BLaER1 treated with 17β-estradiol and CSF1 and Interleukin-3, amounts not matched to agents 10 nM and 100 nM (cell line): ENCODE measurements at regions not wholly inside any gene's neighbourhood (a gene's known extent, or its start where the extent isn't known, plus 50 kb on each side); places are given as distances from the start of the nearest gene placed in this dataset.

Source experiments
- H3K27ac ChIP-seq, 11 experiments: shearing (Covaris generic); formaldehyde crosslinking; 2 replicates each; pipeline ENCODE4 v1.8.1; 2022
- H3K27me3 ChIP-seq, 11 experiments: shearing (Covaris generic); formaldehyde crosslinking; 2 replicates each; pipeline ENCODE4 v1.8.1; 2022
- H3K36me3 ChIP-seq, 11 experiments: shearing (Covaris generic); formaldehyde crosslinking; 2 replicates each; pipeline ENCODE4 v1.8.1; 2022
- H3K4me1 ChIP-seq, 10 experiments: shearing (Covaris generic); formaldehyde crosslinking; 2 replicates each; pipeline ENCODE4 v1.8.1; 2022
- H3K4me2 ChIP-seq, 11 experiments: shearing (Covaris generic); formaldehyde crosslinking; 2 replicates each; pipeline ENCODE4 v1.8.1; 2022
- H3K4me3 ChIP-seq, 10 experiments: shearing (Covaris generic); formaldehyde crosslinking; 2 replicates each; pipeline ENCODE4 v1.8.1; 2022
- H3K9ac ChIP-seq, 11 experiments: shearing (Covaris generic); formaldehyde crosslinking; 2 replicates each; pipeline ENCODE4 v1.8.1; 2022
- H3K9me3 ChIP-seq, 11 experiments: shearing (Covaris generic); formaldehyde crosslinking; replicated peaks in 1 of 11; 2 replicates each; pipeline ENCODE4 v1.8.1; 2022
- H4K20me1 ChIP-seq, 11 experiments: shearing (Covaris generic); formaldehyde crosslinking; 2 replicates each; pipeline ENCODE4 v1.8.1; 2022
- Cebpa-rat ChIP-seq, 11 experiments: shearing (Covaris generic); IDR thresholded peaks; 2 replicates each; pipeline ENCODE4 v1.8.1; 2022

DNA sequence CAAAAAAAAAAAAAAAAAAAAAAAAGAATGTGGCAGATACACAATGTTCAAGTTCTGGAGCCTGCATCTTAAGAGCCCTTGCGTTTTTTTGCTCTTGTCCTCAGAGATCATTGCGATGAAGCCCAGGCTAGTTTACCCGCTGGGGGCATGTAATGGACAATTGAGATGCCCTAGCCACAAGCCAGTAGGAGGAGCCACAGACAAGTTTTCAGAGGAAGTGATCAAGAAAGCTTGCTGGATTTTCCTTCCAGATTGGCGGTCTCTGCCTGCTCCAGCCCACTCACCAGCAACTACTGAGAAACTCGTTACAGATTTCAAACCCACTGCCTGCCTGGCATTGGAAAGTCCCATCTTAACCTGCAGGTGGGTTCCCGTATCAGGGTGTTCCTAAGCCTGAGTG is 192.1 kb upstream of the EOMES start:
- Histone ChIP-seq H3K36me3 (no peaks in the 10 kb centered on the region), H3K27me3 (no peaks in the 10 kb centered on the region), H3K9ac (no peak overlapping the region), H3K4me2 (no peak overlapping the region), H3K4me1 (no peaks in the 10 kb centered on the region), H3K4me3 (no peak overlapping the region), H3K27ac (no peak overlapping the region), H4K20me1 (no peaks in the 10 kb centered on the region), H3K9me3 (no peaks in the 10 kb centered on the region)
- no peak for TF ChIP-seq Cebpa-rat (IDR thresholded peaks at IDR 0.05)

DNA sequence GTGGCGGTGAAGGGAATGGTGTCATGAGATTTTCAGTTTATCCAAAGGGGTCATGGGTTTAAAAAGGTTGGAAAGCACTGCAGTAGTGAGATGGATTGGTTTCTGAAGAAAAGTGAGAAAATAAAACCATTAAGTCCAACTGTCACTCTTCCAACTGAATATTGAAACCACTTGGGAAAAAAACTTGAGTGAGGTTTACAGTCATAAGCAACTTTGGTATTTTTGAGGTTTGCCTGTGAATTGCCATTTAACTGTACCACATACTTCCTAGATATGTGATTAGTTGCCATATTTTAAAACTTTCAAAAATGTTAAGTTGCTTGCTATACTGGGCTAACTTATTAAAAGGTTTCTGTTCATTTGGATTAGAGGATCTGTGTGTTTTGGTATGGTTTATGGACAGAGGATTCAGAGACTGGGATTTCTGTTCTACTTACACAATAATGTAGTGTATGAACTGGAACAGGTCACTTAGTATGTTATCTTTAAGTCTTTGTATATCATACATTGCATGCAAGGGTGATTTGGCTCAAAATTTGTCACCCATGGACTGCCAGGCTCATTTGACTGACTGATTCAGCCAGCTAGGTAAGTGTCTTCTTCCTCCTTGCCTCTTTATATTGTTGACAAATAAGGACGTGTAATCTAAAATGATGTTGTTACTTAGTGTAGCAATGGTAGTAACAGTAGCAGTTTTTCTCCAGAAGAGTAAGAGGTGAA is 201.4 kb upstream of the EOMES start:
- TF ChIP-seq Cebpa-rat (IDR thresholded peaks at IDR 0.05), result no peak
- no peaks in the 10 kb centered on the region for H3K9me3 ChIP-seq
- H3K4me2 ChIP-seq, result no peak overlapping the region
- no peaks in the 10 kb centered on the region for H3K27me3 ChIP-seq
- no peaks in the 10 kb centered on the region for H4K20me1 ChIP-seq
- H3K4me3 ChIP-seq, result no peak overlapping the region
- H3K27ac ChIP-seq, result no peak overlapping the region
- H3K4me1 ChIP-seq, result peaks cover 0 to 15% (median 6%) of the 10 kb centered on the region in 10 experiments; a peak in 11 of 20 replicates
- H3K36me3 ChIP-seq, result no peaks in the 10 kb centered on the region
- no peak overlapping the region for H3K9ac ChIP-seq

DNA sequence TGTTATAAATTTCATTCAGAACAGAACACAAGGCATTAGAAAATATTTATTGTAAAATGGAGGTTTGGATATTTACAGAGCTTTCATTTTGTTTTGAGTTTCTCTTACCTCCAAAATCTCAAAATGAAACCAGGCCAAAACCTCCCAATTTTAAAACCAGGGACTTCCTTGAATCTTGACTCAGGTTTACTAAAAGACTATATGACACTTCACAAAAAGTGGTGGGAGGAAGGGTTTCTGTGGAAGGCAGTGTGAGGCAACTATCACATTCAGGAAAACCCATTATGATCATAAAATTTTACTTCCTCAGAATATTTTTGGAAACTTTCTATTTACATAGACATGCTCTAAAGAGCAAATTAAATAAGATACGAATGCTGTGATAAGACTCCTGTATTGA is 205.8 kb upstream of the EOMES start:
- no peak overlapping the region for H3K9ac ChIP-seq
- peak overlapping the region in 4 of 11 experiments; percentile 6 to 64 (median 46); a peak in 7 of 22 replicates for H3K27ac ChIP-seq
- H3K4me3 ChIP-seq, result no peak overlapping the region
- no peaks in the 10 kb centered on the region for H3K9me3 ChIP-seq
- H3K4me2 ChIP-seq, result peak overlapping the region in 9 of 11 experiments; percentile 9 to 64 (median 37); a peak in 10 of 22 replicates
- TF ChIP-seq Cebpa-rat (IDR thresholded peaks at IDR 0.05), result no peak
- no peaks in the 10 kb centered on the region for H3K36me3 ChIP-seq
- H3K27me3 ChIP-seq, result no peaks in the 10 kb centered on the region
- H3K4me1 ChIP-seq, result peaks cover 0 to 15% (median 6%) of the 10 kb centered on the region in 10 experiments; a peak in 11 of 20 replicates
- no peaks in the 10 kb centered on the region for H4K20me1 ChIP-seq

GRCh38 chr3:27930052-27930602 is 208.0 kb upstream of the EOMES start:
- Histone ChIP-seq H3K4me2 (no peak overlapping the region), H3K27ac (no peak overlapping the region), H3K36me3 (no peaks in the 10 kb centered on the region), H3K27me3 (no peaks in the 10 kb centered on the region), H3K4me1 (peaks cover 0 to 15% (median 6%) of the 10 kb centered on the region in 10 experiments; a peak in 11 of 20 replicates), H3K9me3 (no peaks in the 10 kb centered on the region), H3K4me3 (no peak overlapping the region), H4K20me1 (no peaks in the 10 kb centered on the region), H3K9ac (no peak overlapping the region)
- TF ChIP-seq Cebpa-rat (IDR thresholded peaks at IDR 0.05), result no peak

DNA sequence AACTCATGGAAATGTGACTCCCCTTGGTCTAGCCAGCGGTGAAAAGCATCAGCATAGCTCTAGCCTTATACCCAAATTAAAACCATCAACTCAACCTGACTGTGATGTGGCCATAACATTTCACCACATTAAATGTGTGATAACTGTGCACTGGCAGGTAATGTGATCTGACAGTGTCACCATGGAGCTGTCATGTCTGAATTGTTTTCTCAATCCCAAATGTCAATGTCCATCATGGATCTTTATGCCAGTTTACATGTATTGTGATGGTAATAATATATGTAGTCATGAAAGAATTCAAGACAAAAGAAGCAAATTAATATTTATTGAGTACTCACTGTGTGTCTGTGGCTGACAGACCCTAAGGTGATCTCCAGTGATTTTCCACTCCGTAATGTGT is 213.4 kb upstream of the EOMES start:
- Histone ChIP-seq H4K20me1 (no peaks in the 10 kb centered on the region), H3K4me2 (no peak overlapping the region)

DNA sequence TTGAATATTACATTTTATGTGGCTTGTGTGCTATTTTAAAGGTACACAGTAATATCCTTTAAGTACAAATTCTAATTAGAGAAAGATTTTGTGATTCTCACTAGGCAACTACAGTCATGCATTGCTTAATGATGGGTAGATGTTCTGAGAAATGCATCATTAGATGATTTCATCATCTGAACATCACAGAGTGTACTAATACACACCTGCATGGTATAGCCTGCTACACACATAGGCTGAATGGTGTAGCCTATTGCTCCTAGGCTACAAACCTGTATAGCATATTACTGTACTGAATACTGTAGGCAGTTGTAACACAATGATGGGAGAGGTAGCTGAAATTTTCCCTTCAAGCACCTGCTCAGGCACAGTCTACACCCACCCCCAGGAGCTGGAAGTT is 217.4 kb upstream of the EOMES start:
- no peak overlapping the region for H3K27ac ChIP-seq
- H3K9ac ChIP-seq, result no peak overlapping the region
- H3K4me2 ChIP-seq, result no peak overlapping the region
- H3K9me3 ChIP-seq, result 0 out of 22 replicates have a peak, but pooled peaks cover 0 to 5% (median 0%) of the 10 kb centered on the region in 11 experiments
- H3K27me3 ChIP-seq, result no peaks in the 10 kb centered on the region
- peaks cover 0 to 5% (median 0%) of the 10 kb centered on the region in 10 experiments; a peak in 1 of 20 replicates for H3K4me1 ChIP-seq
- no peak for TF ChIP-seq Cebpa-rat (IDR thresholded peaks at IDR 0.05)
- H3K4me3 ChIP-seq, result no peak overlapping the region
- H3K36me3 ChIP-seq, result no peaks in the 10 kb centered on the region
- no peaks in the 10 kb centered on the region for H4K20me1 ChIP-seq

More for the DNA sequence above, 213.4 kb upstream of the EOMES start:
- no peak overlapping the region for H3K27ac ChIP-seq
- no peak overlapping the region for H3K4me3 ChIP-seq
- no peak overlapping the region for H3K9ac ChIP-seq
- no peaks in the 10 kb centered on the region for H3K9me3 ChIP-seq
- H3K36me3 ChIP-seq, result no peaks in the 10 kb centered on the region
- no peak for TF ChIP-seq Cebpa-rat (IDR thresholded peaks at IDR 0.05)
- H3K4me1 ChIP-seq, result peaks cover 0 to 3% (median 0%) of the 10 kb centered on the region in 10 experiments; a peak in 1 of 20 replicates
- H3K27me3 ChIP-seq, result no peaks in the 10 kb centered on the region

- TF ChIP-seq Cebpa-rat (IDR thresholded peaks at IDR 0.05), result no peak
- no peak overlapping the region for H3K4me2 ChIP-seq
- H3K36me3 ChIP-seq, result no peaks in the 10 kb centered on the region
Measured at GRCh38 chr3:27939940-27940339, 217.8 kb upstream of the EOMES start.

DNA sequence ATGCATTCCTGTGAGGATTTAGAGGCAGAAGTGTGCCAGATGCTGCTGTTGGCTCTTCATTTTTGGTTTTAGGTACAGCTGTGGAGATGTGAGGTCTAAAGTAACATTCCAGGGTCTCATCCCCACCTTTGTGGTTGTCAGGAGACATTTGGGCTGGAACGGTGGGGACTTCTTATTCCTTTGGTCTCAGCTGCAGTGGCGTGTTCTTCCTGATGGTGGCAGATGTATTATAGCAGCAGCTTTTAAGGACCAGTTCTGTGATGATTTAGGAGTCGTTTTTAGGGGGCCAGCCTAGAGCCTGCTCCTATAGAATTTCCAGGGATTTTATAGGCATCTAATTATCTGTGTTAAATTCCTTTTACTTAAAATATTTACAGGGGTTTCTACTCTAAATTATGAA is 221.0 kb upstream of the EOMES start:
- TF ChIP-seq Cebpa-rat (IDR thresholded peaks at IDR 0.05), result no peak

More at GRCh38 chr3:27939940-27940339, 217.8 kb upstream of the EOMES start:
- no peaks in the 10 kb centered on the region for H3K27me3 ChIP-seq
- H4K20me1 ChIP-seq, result no peaks in the 10 kb centered on the region
- H3K4me3 ChIP-seq, result no peak overlapping the region
- 0 out of 22 replicates have a peak, but pooled peaks cover 0 to 5% (median 0%) of the 10 kb centered on the region in 11 experiments for H3K9me3 ChIP-seq
- peaks cover 0 to 5% (median 0%) of the 10 kb centered on the region in 10 experiments; a peak in 1 of 20 replicates for H3K4me1 ChIP-seq
- no peak overlapping the region for H3K9ac ChIP-seq
- no peak overlapping the region for H3K27ac ChIP-seq

DNA sequence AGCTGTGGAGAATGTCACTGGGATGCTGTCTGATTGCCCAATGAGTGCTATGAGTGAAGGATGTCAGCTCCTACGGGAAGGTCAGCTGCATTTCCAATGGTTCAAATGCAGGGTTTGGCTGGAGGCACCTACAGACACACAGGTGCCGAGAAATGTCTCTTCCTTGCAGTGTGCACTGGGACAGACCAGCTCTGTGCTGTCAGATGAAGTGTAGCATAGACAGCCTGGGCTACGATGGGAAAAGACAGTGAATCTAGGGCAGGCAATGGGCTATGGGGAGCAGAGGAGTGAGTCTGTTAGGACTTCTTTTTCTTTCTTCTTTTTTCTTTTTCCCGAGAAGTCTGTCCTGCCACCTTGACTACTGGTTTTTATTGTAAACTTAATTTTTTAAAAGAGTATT is 223.1 kb upstream of the EOMES start:
- Histone ChIP-seq H4K20me1 (no peaks in the 10 kb centered on the region), H3K4me2 (no peak overlapping the region), H3K36me3 (no peaks in the 10 kb centered on the region), H3K4me1 (peaks cover 0 to 4% (median 0%) of the 10 kb centered on the region in 10 experiments; a peak in 1 of 20 replicates), H3K9ac (no peak overlapping the region), H3K9me3 (peaks cover 0 to 10% (median 1%) of the 10 kb centered on the region in 11 experiments; a peak in 5 of 22 replicates), H3K4me3 (no peak overlapping the region), H3K27ac (no peak overlapping the region), H3K27me3 (no peaks in the 10 kb centered on the region)
- no peak for TF ChIP-seq Cebpa-rat (IDR thresholded peaks at IDR 0.05)

More for the DNA sequence above, 221.0 kb upstream of the EOMES start:
- no peaks in the 10 kb centered on the region for H3K36me3 ChIP-seq
- H3K9ac ChIP-seq, result no peak overlapping the region
- no peaks in the 10 kb centered on the region for H4K20me1 ChIP-seq
- H3K4me2 ChIP-seq, result no peak overlapping the region
- H3K27ac ChIP-seq, result no peak overlapping the region
- H3K27me3 ChIP-seq, result no peaks in the 10 kb centered on the region
- no peak overlapping the region for H3K4me3 ChIP-seq
- H3K4me1 ChIP-seq, result peaks cover 0 to 5% (median 0%) of the 10 kb centered on the region in 10 experiments; a peak in 1 of 20 replicates
- H3K9me3 ChIP-seq, result 0 out of 22 replicates have a peak, but pooled peaks cover 0 to 5% (median 0%) of the 10 kb centered on the region in 11 experiments
